ENCODE measurements at regions not wholly inside any gene's neighbourhood (a gene's known extent, or its start where the extent isn't known, plus 50 kb on each side); places are given as distances from the start of the nearest gene placed in this dataset.
"Not testable (repeated sequence)": the region's sequence is repeated elsewhere in the genome, so short reads cannot be mapped to it uniquely, and the experiment has no call there.

GRCh38 chr12:31791265-31791664, 62.4 kb upstream of the AMN1 start:
- TF ChIP-seq, protein P1, sequence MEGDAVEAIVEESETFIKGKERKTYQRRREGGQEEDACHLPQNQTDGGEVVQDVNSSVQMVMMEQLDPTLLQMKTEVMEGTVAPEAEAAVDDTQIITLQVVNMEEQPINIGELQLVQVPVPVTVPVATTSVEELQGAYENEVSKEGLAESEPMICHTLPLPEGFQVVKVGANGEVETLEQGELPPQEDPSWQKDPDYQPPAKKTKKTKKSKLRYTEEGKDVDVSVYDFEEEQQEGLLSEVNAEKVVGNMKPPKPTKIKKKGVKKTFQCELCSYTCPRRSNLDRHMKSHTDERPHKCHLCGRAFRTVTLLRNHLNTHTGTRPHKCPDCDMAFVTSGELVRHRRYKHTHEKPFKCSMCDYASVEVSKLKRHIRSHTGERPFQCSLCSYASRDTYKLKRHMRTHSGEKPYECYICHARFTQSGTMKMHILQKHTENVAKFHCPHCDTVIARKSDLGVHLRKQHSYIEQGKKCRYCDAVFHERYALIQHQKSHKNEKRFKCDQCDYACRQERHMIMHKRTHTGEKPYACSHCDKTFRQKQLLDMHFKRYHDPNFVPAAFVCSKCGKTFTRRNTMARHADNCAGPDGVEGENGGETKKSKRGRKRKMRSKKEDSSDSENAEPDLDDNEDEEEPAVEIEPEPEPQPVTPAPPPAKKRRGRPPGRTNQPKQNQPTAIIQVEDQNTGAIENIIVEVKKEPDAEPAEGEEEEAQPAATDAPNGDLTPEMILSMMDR (IDR thresholded peaks at IDR 0.05; ENCODE audit: borderline replicate concordance, extremely low read depth, low read length, poor library complexity, severe bottlenecking), result not testable (repeated sequence)
- TF ChIP-seq EZH2 (IDR thresholded peaks at IDR 0.05; ENCODE audit: borderline replicate concordance, low read depth, low read length, severe bottlenecking), result not testable (repeated sequence)

Data from DND-41 (cell line).